AG10803 (cell line): ENCODE measurements at regions not wholly inside any gene's neighbourhood (a gene's known extent, or its start where the extent isn't known, plus 50 kb on each side); places are given as distances from the start of the nearest gene placed in this dataset.

Experiments used
- DNase-seq: peaks from one replicate; pipeline ENCODE4 v3.0.0; 2010; ENCODE audit warnings: low read depth
- H3K4me3 ChIP-seq: 2 replicates; pipeline ENCODE4 v1.5.1; 2011; ENCODE audit warnings: mild to moderate bottlenecking, low read length, control low read depth
- TF ChIP-seq, protein P1 (sequence below): conservative IDR thresholded peaks from 2 replicates; pipeline ENCODE4 v1.5.1; 2011; ENCODE audit warnings: mild to moderate bottlenecking, low read length, control low read depth, inconsistent platforms

DNA sequence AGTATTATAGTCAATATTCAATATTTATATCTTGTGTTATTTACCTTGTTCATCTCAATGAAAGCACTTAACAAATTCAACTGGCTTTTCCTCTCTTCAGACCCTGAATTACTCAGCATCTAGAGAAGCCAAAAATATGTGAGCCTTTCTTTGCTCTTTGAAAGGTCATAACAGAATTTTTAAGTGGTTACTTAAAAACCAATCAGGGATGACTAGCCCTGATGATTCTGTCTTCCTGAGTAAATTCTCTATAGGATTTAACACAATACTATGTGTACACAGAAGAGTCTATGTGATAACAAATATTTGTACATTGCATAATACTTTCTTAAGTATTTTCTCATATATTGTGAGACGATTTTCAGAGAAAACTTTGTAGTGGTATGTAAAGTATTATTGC, 546.3 kb downstream of the MAT2B start:
- no peak overlapping the region for H3K4me3 ChIP-seq
- TF ChIP-seq, protein P1, sequence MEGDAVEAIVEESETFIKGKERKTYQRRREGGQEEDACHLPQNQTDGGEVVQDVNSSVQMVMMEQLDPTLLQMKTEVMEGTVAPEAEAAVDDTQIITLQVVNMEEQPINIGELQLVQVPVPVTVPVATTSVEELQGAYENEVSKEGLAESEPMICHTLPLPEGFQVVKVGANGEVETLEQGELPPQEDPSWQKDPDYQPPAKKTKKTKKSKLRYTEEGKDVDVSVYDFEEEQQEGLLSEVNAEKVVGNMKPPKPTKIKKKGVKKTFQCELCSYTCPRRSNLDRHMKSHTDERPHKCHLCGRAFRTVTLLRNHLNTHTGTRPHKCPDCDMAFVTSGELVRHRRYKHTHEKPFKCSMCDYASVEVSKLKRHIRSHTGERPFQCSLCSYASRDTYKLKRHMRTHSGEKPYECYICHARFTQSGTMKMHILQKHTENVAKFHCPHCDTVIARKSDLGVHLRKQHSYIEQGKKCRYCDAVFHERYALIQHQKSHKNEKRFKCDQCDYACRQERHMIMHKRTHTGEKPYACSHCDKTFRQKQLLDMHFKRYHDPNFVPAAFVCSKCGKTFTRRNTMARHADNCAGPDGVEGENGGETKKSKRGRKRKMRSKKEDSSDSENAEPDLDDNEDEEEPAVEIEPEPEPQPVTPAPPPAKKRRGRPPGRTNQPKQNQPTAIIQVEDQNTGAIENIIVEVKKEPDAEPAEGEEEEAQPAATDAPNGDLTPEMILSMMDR: no peak
- no peak for DNase-seq

DNA sequence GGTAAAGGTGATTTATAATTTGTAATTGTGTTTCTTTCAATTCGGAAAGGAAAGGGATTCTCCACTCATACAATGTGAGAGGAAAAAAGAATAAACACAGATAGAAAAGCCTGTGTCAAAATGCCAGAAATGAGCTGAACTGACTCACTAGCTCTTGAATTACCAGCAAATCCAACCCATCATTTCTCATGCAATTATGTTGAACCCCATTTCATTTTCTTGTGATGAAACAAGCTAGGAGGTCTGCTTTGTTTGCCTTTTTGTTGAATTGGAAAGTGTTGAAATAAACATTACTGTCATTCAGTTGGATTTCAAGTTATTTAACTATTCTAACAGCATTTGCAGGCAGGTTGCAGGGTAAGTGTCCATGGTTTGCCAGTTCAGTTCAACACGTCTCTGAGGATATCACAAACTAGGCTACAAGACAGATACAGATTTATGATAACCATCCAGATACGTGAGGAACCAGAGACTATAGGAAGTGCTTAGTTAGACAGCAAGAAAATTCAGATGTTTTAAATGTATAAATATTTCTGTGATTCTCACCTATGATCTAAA, 547.2 kb downstream of the MAT2B start:
- TF ChIP-seq, protein P1: no peak
- no peak overlapping the region for H3K4me3 ChIP-seq
- DNase-seq: no peak

DNA sequence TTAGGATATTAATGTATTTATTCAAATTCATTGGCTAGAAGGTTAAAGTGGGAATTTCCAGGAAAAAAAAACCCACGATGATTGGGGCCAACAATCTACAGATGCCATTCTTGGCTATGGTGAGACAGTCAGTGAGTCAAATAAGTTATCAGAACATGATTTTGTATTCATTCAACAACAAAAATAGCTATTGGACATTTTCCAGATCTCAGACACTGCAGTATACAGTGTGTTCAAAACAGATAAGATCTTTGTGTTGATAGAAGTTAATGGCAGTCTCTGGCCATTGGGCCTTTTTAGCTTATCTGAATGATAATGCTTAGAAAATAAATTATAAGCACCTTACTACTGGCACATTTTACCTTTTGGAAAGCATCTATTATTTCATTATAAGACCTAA, 547.7 kb downstream of the MAT2B start:
- DNase-seq: no peak
- TF ChIP-seq, protein P1: no peak
- H3K4me3 ChIP-seq: no peak overlapping the region

DNA sequence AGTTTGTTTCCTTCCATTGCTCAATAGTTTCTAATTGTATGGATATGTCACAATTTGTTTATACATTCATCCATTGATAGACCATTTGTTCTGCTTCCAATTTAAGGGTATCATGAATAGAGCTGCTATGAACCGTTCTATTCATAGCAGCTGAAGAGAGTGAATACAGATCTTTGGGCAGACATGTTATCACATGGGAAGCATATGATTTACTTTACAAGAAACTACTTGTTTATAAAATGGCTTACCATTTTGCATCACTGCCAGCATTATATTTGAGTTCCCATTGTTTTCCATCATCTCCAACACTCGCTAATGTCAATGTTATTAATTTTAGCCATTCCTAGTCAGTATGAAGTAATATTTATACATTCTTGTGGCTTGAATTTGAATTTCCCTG, 549.0 kb downstream of the MAT2B start:
- no peak for DNase-seq
- TF ChIP-seq, protein P1: no peak
- no peak overlapping the region for H3K4me3 ChIP-seq

DNA sequence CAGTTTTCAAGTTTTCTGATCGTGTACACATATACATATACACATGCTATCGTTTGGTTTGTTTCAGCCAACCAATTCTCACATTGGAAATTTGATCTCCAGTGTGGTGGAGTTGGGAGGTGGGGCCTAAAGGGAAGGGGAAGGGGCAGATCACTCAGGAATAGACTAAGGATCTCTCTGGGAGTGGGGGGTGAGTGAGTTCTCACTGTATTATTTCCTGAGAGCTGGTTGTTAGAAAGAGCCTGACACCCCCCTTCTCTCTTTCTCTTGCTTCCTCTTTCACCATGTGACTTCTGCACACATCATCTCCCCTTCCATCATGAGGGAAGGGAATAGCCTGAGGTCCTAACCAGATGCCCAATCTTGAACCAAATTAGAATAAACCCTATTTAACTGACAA, 551.7 kb downstream of the MAT2B start:
- H3K4me3 ChIP-seq: no peak overlapping the region
- TF ChIP-seq, protein P1: no peak
- no peak for DNase-seq

DNA sequence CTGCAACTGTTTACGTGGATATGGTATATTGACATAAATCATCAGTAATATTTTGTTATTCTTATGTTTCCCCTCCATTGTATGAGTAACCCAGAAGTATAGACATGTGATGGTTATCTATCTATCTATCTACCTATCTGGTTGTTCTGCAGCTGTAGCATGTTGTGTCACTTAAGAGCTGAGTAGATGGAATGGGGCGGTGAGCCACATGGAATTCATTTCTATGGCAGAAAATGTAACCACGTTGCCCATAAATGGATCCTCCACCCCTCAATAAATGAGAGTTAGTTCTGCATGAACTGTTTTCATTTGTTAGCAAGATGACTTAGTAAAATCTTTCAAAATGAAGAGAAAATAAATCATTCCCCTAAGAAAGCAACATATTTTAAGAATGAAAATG, 553.2 kb downstream of the MAT2B start:
- TF ChIP-seq, protein P1: no peak
- DNase-seq: no peak
- no peak overlapping the region for H3K4me3 ChIP-seq

DNA sequence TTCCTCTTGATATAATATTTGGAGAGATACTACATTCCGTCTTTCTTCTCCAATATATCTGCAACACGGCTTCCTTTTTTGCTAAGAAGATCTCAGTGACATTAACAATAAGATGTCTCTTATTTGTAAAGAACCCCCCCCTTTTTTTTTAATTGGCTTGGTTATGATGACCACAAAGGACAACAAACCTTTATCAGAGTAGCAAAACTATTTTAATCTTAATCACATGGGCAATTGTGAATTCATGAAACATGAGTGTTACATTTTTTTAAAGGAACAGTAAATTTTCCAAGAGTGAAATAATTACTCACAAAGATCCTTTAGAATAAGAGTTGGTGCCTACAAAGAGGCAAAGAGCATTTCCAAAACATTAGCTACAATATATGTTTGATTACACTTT, 554.1 kb downstream of the MAT2B start:
- H3K4me3 ChIP-seq: no peak overlapping the region
- DNase-seq: no peak
- TF ChIP-seq, protein P1: no peak
